Fibroblast of gingiva (primary cell): ENCODE measurements at regions not wholly inside any gene's neighbourhood (a gene's known extent, or its start where the extent isn't known, plus 50 kb on each side); places are given as distances from the start of the nearest gene placed in this dataset.
"Not testable (repeated sequence)": the region's sequence is repeated elsewhere in the genome, so short reads cannot be mapped to it uniquely, and the experiment has no call there.

Experiments
- DNase-seq: peaks from one replicate; pipeline ENCODE4 v3.0.0-alpha.2; 2011; ENCODE audit warnings: low read depth

GRCh38 chr14:81751198-81751597 lies 217.5 kb upstream of the SEL1L start:
- no peak for DNase-seq

GRCh38 chr14:81759541-81759940 lies 225.9 kb upstream of the SEL1L start:
- DNase-seq, result no peak

GRCh38 chr14:81765651-81766275 lies 232.1 kb upstream of the SEL1L start:
- no peak for DNase-seq

- DNase-seq, result no peak
Observed at GRCh38 chr14:81766321-81766915, 232.8 kb upstream of the SEL1L start.

GRCh38 chr14:81767266-81767995 lies 233.8 kb upstream of the SEL1L start:
- no peak for DNase-seq

- DNase-seq, result no peak
Observed at GRCh38 chr14:81771651-81772275, 238.1 kb upstream of the SEL1L start.

GRCh38 chr14:81772381-81772780 lies 238.7 kb upstream of the SEL1L start:
- DNase-seq, result no peak

- DNase-seq, result no peak
Observed at GRCh38 chr14:81776531-81776930, 242.9 kb upstream of the SEL1L start.

GRCh38 chr14:81781798-81782197 lies 248.1 kb upstream of the SEL1L start:
- not testable (repeated sequence) for DNase-seq

GRCh38 chr14:81784084-81784483 lies 250.4 kb upstream of the SEL1L start:
- no peak for DNase-seq

- no peak for DNase-seq
Observed at GRCh38 chr14:81797315-81797714, 263.7 kb upstream of the SEL1L start.

- DNase-seq, result no peak
Observed at GRCh38 chr14:81801921-81802320, 268.3 kb upstream of the SEL1L start.

- no peak for DNase-seq
Observed at GRCh38 chr14:81802341-81802740, 268.7 kb upstream of the SEL1L start.

- DNase-seq, result no peak
Observed at GRCh38 chr14:81805785-81806184, 272.1 kb upstream of the SEL1L start.

GRCh38 chr14:81811705-81812269 lies 278.1 kb upstream of the SEL1L start:
- DNase-seq, result no peak

- DNase-seq, result no peak
Observed at GRCh38 chr14:81818271-81818670, 284.6 kb upstream of the SEL1L start.

GRCh38 chr14:81819344-81819743 lies 285.7 kb upstream of the SEL1L start:
- DNase-seq, result no peak

GRCh38 chr14:81819910-81820309 lies 286.3 kb upstream of the SEL1L start:
- no peak for DNase-seq

- no peak for DNase-seq
Observed at GRCh38 chr14:81826081-81826480, 292.4 kb upstream of the SEL1L start.

- no peak for DNase-seq
Observed at GRCh38 chr14:81829447-81829846, 295.8 kb upstream of the SEL1L start.

GRCh38 chr14:81831128-81831820 lies 297.6 kb upstream of the SEL1L start:
- no peak for DNase-seq

GRCh38 chr14:81834308-81834707 lies 300.7 kb upstream of the SEL1L start:
- no peak for DNase-seq
